ENCODE measurements at regions not wholly inside any gene's neighbourhood (a gene's known extent, or its start where the extent isn't known, plus 50 kb on each side); places are given as distances from the start of the nearest gene placed in this dataset.

DNA sequence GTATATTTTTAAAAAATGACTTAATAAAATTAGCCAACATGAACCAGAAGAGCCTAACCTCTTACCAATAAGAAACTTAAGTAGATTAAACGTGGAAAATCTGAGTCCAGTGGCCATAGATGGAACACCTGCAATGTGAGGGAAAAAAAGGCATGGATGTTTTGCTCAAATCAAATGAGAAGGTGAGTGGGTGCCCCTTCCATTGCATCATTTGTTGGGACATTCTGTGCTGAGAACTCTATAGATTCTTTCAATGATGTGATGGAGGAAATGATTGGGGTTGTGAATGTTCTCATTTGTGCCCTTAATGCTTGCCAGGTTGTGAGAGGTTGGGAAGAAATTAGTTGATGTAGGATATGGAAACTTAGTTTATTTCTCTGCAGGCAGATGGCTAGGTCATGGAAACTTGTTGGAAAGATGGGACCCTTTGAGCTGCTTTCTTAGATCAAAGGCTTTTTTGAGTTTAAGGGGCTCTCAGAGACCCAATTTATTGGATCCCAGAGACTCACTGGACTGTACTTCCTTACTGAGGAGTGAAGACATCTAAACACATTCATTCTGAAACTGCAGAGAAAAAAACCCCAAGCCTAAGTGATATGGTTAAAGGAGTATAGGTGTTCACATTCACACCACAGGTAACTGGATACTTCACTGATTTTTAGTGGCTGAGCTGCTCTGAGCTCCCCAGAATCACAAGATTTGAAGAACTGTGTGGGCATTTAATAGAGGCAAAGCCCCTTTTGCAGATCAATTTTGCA, 95.9 kb downstream of the DACT1 start:
- TF ChIP-seq CTCF (IDR thresholded peaks at IDR 0.05; ENCODE audit: low read depth, low read length, missing control alignments), result no peak
- H3K4me3 ChIP-seq (ENCODE audit: low read depth, low read length), result no peak overlapping the region
- DNase-seq (ENCODE audit: low read depth), result no peak

DNA sequence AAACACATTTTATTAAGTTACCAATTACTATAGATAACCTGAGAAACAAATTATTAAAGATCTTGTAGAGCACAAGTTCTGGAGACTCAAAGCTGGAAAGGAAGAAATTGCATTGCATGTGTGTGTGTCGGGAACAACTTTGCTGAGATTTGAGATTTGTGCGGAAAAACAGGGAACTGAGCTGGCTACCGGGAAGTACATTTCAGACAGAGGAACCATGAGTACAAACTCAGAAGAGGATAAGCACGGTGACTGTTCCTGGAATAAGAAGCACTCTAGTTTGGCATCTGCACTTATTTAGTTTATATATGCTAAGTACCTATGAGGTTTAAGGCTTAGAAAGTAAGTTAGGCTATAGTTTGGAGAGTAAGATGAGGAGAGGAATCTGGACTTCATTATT, 97.8 kb downstream of the DACT1 start:
- TF ChIP-seq CTCF (IDR thresholded peaks at IDR 0.05; ENCODE audit: low read depth, low read length, missing control alignments), result no peak
- no peak for DNase-seq (ENCODE audit: low read depth)
- H3K4me3 ChIP-seq (ENCODE audit: low read depth, low read length), result no peak overlapping the region

- H3K4me3 ChIP-seq (ENCODE audit: low read depth, low read length), result no peak overlapping the region
- TF ChIP-seq CTCF (IDR thresholded peaks at IDR 0.05; ENCODE audit: low read depth, low read length, missing control alignments), result no peak
- no peak for DNase-seq (ENCODE audit: low read depth)
Measured at GRCh38 chr14:58736606-58737005, 98.8 kb downstream of the DACT1 start.

- no peak overlapping the region for H3K4me3 ChIP-seq (ENCODE audit: low read depth, low read length)
- TF ChIP-seq CTCF (IDR thresholded peaks at IDR 0.05; ENCODE audit: low read depth, low read length, missing control alignments), result no peak
- DNase-seq (ENCODE audit: low read depth), result no peak
Measured at GRCh38 chr14:58737511-58737910, 99.7 kb downstream of the DACT1 start.

- no peak for DNase-seq (ENCODE audit: low read depth)
- TF ChIP-seq CTCF (IDR thresholded peaks at IDR 0.05; ENCODE audit: low read depth, low read length, missing control alignments), result no peak
- no peak overlapping the region for H3K4me3 ChIP-seq (ENCODE audit: low read depth, low read length)
Measured at GRCh38 chr14:58738189-58738836, 100.6 kb downstream of the DACT1 start.

GRCh38 chr14:58738876-58739275, 101.1 kb downstream of the DACT1 start:
- no peak for DNase-seq (ENCODE audit: low read depth)
- no peak for TF ChIP-seq CTCF (IDR thresholded peaks at IDR 0.05; ENCODE audit: low read depth, low read length, missing control alignments)
- no peak overlapping the region for H3K4me3 ChIP-seq (ENCODE audit: low read depth, low read length)

DNA sequence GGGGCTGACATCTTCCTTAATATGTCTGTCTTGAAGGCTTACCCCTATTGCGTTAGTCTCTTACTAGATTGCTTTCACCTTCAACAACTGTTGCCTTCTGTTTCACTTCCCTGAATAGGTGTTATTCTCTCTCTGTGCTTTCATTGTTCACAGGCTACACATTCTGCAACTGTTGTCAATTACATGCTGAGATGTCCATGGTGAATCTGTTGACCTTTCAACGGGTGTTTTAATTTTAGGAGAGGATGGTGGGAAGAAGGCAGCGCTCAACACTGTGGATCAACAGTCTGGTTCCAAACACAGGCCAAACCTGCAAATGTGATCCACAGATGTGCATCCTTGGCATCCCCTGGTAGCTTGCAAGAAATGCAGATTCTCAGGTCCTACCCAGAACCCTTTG, 101.9 kb downstream of the DACT1 start:
- no peak for TF ChIP-seq CTCF (IDR thresholded peaks at IDR 0.05; ENCODE audit: low read depth, low read length, missing control alignments)
- H3K4me3 ChIP-seq (ENCODE audit: low read depth, low read length), result no peak overlapping the region
- DNase-seq (ENCODE audit: low read depth), result no peak
